IMR-90 (cell line): ENCODE measurements at regions not wholly inside any gene's neighbourhood (a gene's known extent, or its start where the extent isn't known, plus 50 kb on each side); places are given as distances from the start of the nearest gene placed in this dataset.

Experiments
- ATAC-seq: fragments of 200-7000 bp; cut with Tn5 transposase; 2 replicates; pipeline ENCODE4 v1.9.1; 2020; ENCODE audit warnings: low read depth, mild to moderate bottlenecking, moderate library complexity
- BruUV-seq: library from RNA; stranded (reverse); fragments of 400-500 nt; replicated peaks from 2 replicates; lab custom pipeline; 2021; lab: Mats Ljungman, UMichigan
- CTCF ChIA-PET: fragments of 300-600 bp; formaldehyde crosslinking; extraction: SDS; loops from one replicate; lab custom pipeline; 2021; ENCODE audit warnings: antibody characterized with exemption; lab: Yijun Ruan, JAX
- POLR2A ChIA-PET: fragments of 300-600 bp; sonication (Branson Sonifier 250); formaldehyde crosslinking; loops from one replicate; lab custom pipeline; 2022; ENCODE audit warnings: antibody characterized with exemption; ENCODE audit not compliant: unreplicated experiment; lab: Charles Lee
- DNase-seq: peaks from one replicate; pipeline ENCODE4 v3.0.0; 2013
- H2AFZ ChIP-seq: replicated peaks from 2 replicates; pipeline ENCODE3; 2013; ENCODE audit warnings: low read length, mild to moderate bottlenecking; ENCODE audit not compliant: poor library complexity
- H2AK5ac ChIP-seq: 2 replicates; pipeline ENCODE4 v1.6.1; 2013; ENCODE audit warnings: low read depth, low read length, inconsistent platforms
- H2AK9ac ChIP-seq: replicated peaks from 2 replicates; pipeline ENCODE3; 2013; ENCODE audit warnings: mild to moderate bottlenecking, low read depth, low read length, moderate library complexity; ENCODE audit not compliant: poor library complexity
- H2BK120ac ChIP-seq: 2 replicates; pipeline ENCODE4 v1.6.1; 2013; ENCODE audit warnings: low read depth, low read length, inconsistent platforms
- H2BK15ac ChIP-seq: 3 replicates; pipeline ENCODE4 v1.6.1; 2013; ENCODE audit warnings: low read depth, low read length, inconsistent platforms
- H2BK20ac ChIP-seq: 2 replicates; pipeline ENCODE4 v1.6.1; 2013; ENCODE audit warnings: low read depth, mild to moderate bottlenecking, inconsistent platforms, low read length, moderate library complexity
- H2BK5ac ChIP-seq: 2 replicates; pipeline ENCODE4 v1.6.1; 2013; ENCODE audit warnings: mild to moderate bottlenecking, low read depth, low read length, inconsistent platforms; ENCODE audit not compliant: poor library complexity, severe bottlenecking
- H3K14ac ChIP-seq: replicated peaks from 2 replicates; pipeline ENCODE4 v1.6.1; 2013; ENCODE audit warnings: low read depth, low read length, inconsistent platforms
- H3K18ac ChIP-seq: 2 replicates; pipeline ENCODE4 v1.6.1; 2013; ENCODE audit warnings: low read depth, low read length, control low read depth
- H3K23ac ChIP-seq: 2 replicates; pipeline ENCODE4 v1.6.1; 2013; ENCODE audit warnings: low read depth, low read length, inconsistent platforms
- H3K27ac ChIP-seq: 2 replicates; pipeline ENCODE4 v1.5.1; 2013; ENCODE audit warnings: mild to moderate bottlenecking, control low read depth, low read length; ENCODE audit not compliant: insufficient read depth
- H3K27me3 ChIP-seq: 2 replicates; pipeline ENCODE4 v1.6.1; 2013; ENCODE audit warnings: low read length; ENCODE audit not compliant: control insufficient read depth, insufficient read depth
- H3K36me3 ChIP-seq: 2 replicates; pipeline ENCODE4 v1.6.1; 2013; ENCODE audit warnings: low read length, mixed read lengths; ENCODE audit not compliant: control insufficient read depth, insufficient read depth
- H3K4ac ChIP-seq: 2 replicates; pipeline ENCODE4 v1.6.1; 2013; ENCODE audit warnings: low read depth, low read length, inconsistent platforms
- H3K4me1 ChIP-seq: 2 replicates; pipeline ENCODE4 v1.6.1; 2013; ENCODE audit warnings: low read length, mixed read lengths; ENCODE audit not compliant: control insufficient read depth, insufficient read depth
- H3K4me2 ChIP-seq: 2 replicates; pipeline ENCODE4 v1.6.1; 2013; ENCODE audit warnings: low read depth, mild to moderate bottlenecking, control low read depth, low read length, moderate library complexity
- H3K4me3 ChIP-seq: 2 replicates; pipeline ENCODE4 v1.5.1; 2013; ENCODE audit warnings: low read depth, mild to moderate bottlenecking, control low read depth, low read length, moderate library complexity; ENCODE audit not compliant: insufficient read depth
- H3K56ac ChIP-seq: 2 replicates; pipeline ENCODE4 v1.6.1; 2013; ENCODE audit warnings: low read length, inconsistent platforms; ENCODE audit not compliant: insufficient read depth; ENCODE audit errors: extremely low read depth
- H3K79me1 ChIP-seq, 2 experiments: 2 replicates each; pipeline ENCODE4 v1.6.1; 2013; ENCODE audit warnings: low read length in 2 of 2, inconsistent platforms in 1 of 2, low read depth in 1 of 2
- H3K9ac ChIP-seq: 2 replicates; pipeline ENCODE4 v1.6.1; 2013; ENCODE audit warnings: low read depth, low read length, control low read depth
- H3K9me1 ChIP-seq: 2 replicates; pipeline ENCODE4 v1.6.1; 2013; ENCODE audit warnings: low read length, inconsistent platforms; ENCODE audit not compliant: insufficient read depth
- H3K9me3 ChIP-seq: 2 replicates; pipeline ENCODE4 v1.6.1; 2013; ENCODE audit warnings: low read length; ENCODE audit not compliant: control insufficient read depth, insufficient read depth
- H4K20me1 ChIP-seq: 2 replicates; pipeline ENCODE4 v1.6.1; 2013; ENCODE audit warnings: low read length, inconsistent platforms; ENCODE audit not compliant: insufficient read depth
- H4K5ac ChIP-seq: 2 replicates; pipeline ENCODE4 v1.6.1; 2013; ENCODE audit warnings: mild to moderate bottlenecking, low read depth, low read length, control low read depth
- H4K8ac ChIP-seq, 2 experiments: 2 replicates each; pipeline ENCODE4 v1.6.1; 2013; ENCODE audit warnings: low read depth in 2 of 2, low read length in 2 of 2, control low read depth in 1 of 2, inconsistent platforms in 1 of 2
- H4K91ac ChIP-seq: 2 replicates; pipeline ENCODE4 v1.6.1; 2013; ENCODE audit warnings: low read depth, low read length, inconsistent platforms; ENCODE audit not compliant: insufficient read depth
- BHLHE40 ChIP-seq: fragments of 150-350 bp; IDR thresholded peaks from 2 replicates; pipeline ENCODE4 v1.6.1; 2016; ENCODE audit warnings: mild to moderate bottlenecking, low read depth, low read length
- CEBPB ChIP-seq: IDR thresholded peaks from 2 replicates; pipeline ENCODE4 v1.6.1; 2012; ENCODE audit warnings: low read depth, low read length, improper control_type of control experiment
- CHD1 ChIP-seq: IDR thresholded peaks from 2 replicates; pipeline ENCODE4 v1.6.1; 2012; ENCODE audit warnings: low read depth, low read length, improper control_type of control experiment
- FOS ChIP-seq: fragments of 150-350 bp; IDR thresholded peaks from 2 replicates; pipeline ENCODE4 v1.6.1; 2016; ENCODE audit warnings: low read depth, low read length
- MAFK ChIP-seq: IDR thresholded peaks from 2 replicates; pipeline ENCODE4 v1.6.1; 2012; ENCODE audit warnings: low read depth, low read length, improper control_type of control experiment
- MXI1 ChIP-seq: IDR thresholded peaks from 2 replicates; pipeline ENCODE4 v1.6.1; 2012; ENCODE audit warnings: low read depth, mild to moderate bottlenecking, low read length, moderate library complexity, borderline replicate concordance
- NFE2L2 ChIP-seq: fragments of 150-350 bp; IDR thresholded peaks from 2 replicates; pipeline ENCODE4 v1.6.1; 2016; ENCODE audit warnings: low read depth, mild to moderate bottlenecking, low read length
- POLR2A ChIP-seq: IDR thresholded peaks from 2 replicates; pipeline ENCODE4 v1.6.1; 2012; ENCODE audit warnings: mild to moderate bottlenecking, low read depth, low read length
- RAD21 ChIP-seq: IDR thresholded peaks from 2 replicates; pipeline ENCODE4 v1.6.1; 2012; ENCODE audit warnings: low read length, improper control_type of control experiment
- RCOR1 ChIP-seq: IDR thresholded peaks from 2 replicates; pipeline ENCODE4 v1.6.1; 2012; ENCODE audit warnings: mild to moderate bottlenecking, low read length, improper control_type of control experiment; ENCODE audit not compliant: insufficient replicate concordance
- SMC3 ChIP-seq: fragments of 150-350 bp; IDR thresholded peaks from 2 replicates; pipeline ENCODE4 v1.6.1; 2016; ENCODE audit warnings: low read depth, mild to moderate bottlenecking, antibody characterized with exemption, low read length, moderate library complexity
- WGBS, 2 experiments: methylation state at CpG; one replicate each; pipeline versions ENCODE4 v1.1.5 to v1.1.7; 2013; ENCODE audit warnings: missing lambda C conversion rate in 2 of 2; ENCODE audit not compliant: insufficient read length in 1 of 2; ENCODE audit errors: extremely low coverage in 2 of 2; 5-methylcytosine and 5-hydroxymethylcytosine counted together
- dilution Hi-C: fragments of 300-500 bp; cut with HindIII; formaldehyde crosslinking; loops from one replicate; pipeline ENCODE4 v1.14.3; 2018; ENCODE audit warnings: low sequenced_read_pairs; ENCODE audit not compliant: unreplicated experiment
- in situ Hi-C: fragments of 300-500 bp; cut with MboI; formaldehyde crosslinking; loops from 3 replicates; pipeline ENCODE4 v1.14.3; 2019; ENCODE audit warnings: low sequenced_read_pairs, inconsistent platforms, mixed read lengths
- intact Hi-C: fragments of 100-400 bp; cut with micrococcal nuclease; formaldehyde crosslinking; loops from 2 replicates; pipeline ENCODE4 v1.10.0; 2022
- TF ChIP-seq, protein P1 (sequence below): fragments of 150-350 bp; IDR thresholded peaks from 2 replicates; pipeline ENCODE4 v1.6.1; 2016; ENCODE audit warnings: low read depth, mild to moderate bottlenecking, low read length, moderate library complexity, borderline replicate concordance
- TF ChIP-seq, protein P2 (sequence below): fragments of 150-350 bp; IDR thresholded peaks from 2 replicates; pipeline ENCODE4 v1.6.1; 2017; ENCODE audit warnings: mild to moderate bottlenecking, antibody characterized with exemption, low read length, low read depth
- TF ChIP-seq, protein P3 (sequence below): conservative IDR thresholded peaks from 2 replicates; pipeline ENCODE4 v1.5.1; 2012; ENCODE audit warnings: mild to moderate bottlenecking, low read depth, low read length, improper control_type of control experiment

DNA sequence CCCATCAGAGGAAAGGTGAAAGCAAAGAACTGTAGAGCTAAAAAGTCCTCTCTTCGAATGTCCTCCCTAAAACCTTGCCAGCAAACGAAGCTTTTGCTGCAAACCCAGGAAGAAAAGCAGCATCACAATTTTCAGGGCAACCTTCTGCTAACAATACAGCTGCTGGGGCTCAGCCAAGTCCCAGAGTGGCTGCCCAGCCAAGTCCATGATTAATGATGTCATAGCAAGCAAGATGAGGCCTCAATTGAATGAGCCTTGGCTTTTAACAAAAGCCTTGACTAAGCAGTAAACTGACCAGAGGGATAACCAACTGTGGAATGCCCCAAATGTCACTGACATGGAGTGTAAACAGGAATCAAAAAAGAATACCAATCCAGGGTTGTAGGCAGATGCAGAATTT, 342.7 kb downstream of the PMP22 start:
- Histone ChIP-seq H2AFZ (no peak overlapping the region), H3K36me3 (no peaks in the 10 kb centered on the region), H3K23ac (no peak overlapping the region), H2BK120ac (no peak overlapping the region), H2BK5ac (no peak overlapping the region), H3K79me1 (no peaks in the 10 kb centered on the region), H4K8ac (no peak overlapping the region), H2AK9ac (no peak overlapping the region), H4K20me1 (no peaks in the 10 kb centered on the region), H3K9me3 (peaks cover 3% of the 10 kb centered on the region; the same call in 1 of the 2 replicates), H3K56ac (no peak overlapping the region), H2AK5ac (no peak overlapping the region), H3K9ac (no peak overlapping the region), H4K91ac (no peak overlapping the region), H3K27me3 (peaks cover 3% of the 10 kb centered on the region; the same call in 1 of the 2 replicates), H3K4me1 (peaks cover 6% of the 10 kb centered on the region), H3K4ac (peak overlapping the region; percentile 0; the same call in 1 of the 2 replicates), H3K27ac (no peak overlapping the region), H3K18ac (no peak overlapping the region; the same call in 1 of the 2 replicates), H3K4me3 (no peak overlapping the region), H4K5ac (no peak overlapping the region), H3K4me2 (no peak overlapping the region), H3K9me1 (no peaks in the 10 kb centered on the region), H2BK20ac (no peak overlapping the region; the same call in 1 of the 2 replicates), H3K14ac (no peak overlapping the region), H2BK15ac (peak overlapping the region; percentile 48; the same call in 2 of the 3 replicates)
- BruUV-seq = no TSS peak
- no peak for DNase-seq
- intact Hi-C loops = loop anchor here (10.0 kb wide), 3 partner anchors 478 to 1888 kb away; no protein-coding TSS in a partner anchor
- ChIA-PET CTCF (interaction anchor here (1.1 kb wide), 1 partner anchor 21 kb away, joined by 3 read pairs; no protein-coding TSS in a partner anchor), POLR2A (interaction anchor here (0.6 to 0.7 kb wide), 2 partner anchors 216 to 536 kb away, joined by 3 to 4 read pairs; no protein-coding TSS in a partner anchor)
- in situ Hi-C loops = loop anchor here (10.0 kb wide), 1 partner anchor 1328 kb away; no protein-coding TSS in a partner anchor
- no CpG with 5 or more reads among the region's 2 CpGs for WGBS, 2 experiments
- dilution Hi-C loops = no loop called here
- ATAC-seq = no peak
- TF ChIP-seq BHLHE40 (no peak), POLR2A (no peak), NFE2L2 (no peak), SMC3 (no peak), MXI1 (no peak), RAD21 (no peak), CHD1 (no peak), FOS (no peak), RCOR1 (no peak), CEBPB (no peak), MAFK (no peak)
- TF ChIP-seq, protein P1, sequence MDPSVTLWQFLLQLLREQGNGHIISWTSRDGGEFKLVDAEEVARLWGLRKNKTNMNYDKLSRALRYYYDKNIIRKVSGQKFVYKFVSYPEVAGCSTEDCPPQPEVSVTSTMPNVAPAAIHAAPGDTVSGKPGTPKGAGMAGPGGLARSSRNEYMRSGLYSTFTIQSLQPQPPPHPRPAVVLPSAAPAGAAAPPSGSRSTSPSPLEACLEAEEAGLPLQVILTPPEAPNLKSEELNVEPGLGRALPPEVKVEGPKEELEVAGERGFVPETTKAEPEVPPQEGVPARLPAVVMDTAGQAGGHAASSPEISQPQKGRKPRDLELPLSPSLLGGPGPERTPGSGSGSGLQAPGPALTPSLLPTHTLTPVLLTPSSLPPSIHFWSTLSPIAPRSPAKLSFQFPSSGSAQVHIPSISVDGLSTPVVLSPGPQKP = no peak
- TF ChIP-seq, protein P2, sequence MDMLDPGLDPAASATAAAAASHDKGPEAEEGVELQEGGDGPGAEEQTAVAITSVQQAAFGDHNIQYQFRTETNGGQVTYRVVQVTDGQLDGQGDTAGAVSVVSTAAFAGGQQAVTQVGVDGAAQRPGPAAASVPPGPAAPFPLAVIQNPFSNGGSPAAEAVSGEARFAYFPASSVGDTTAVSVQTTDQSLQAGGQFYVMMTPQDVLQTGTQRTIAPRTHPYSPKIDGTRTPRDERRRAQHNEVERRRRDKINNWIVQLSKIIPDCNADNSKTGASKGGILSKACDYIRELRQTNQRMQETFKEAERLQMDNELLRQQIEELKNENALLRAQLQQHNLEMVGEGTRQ = no peak
- TF ChIP-seq, protein P3, sequence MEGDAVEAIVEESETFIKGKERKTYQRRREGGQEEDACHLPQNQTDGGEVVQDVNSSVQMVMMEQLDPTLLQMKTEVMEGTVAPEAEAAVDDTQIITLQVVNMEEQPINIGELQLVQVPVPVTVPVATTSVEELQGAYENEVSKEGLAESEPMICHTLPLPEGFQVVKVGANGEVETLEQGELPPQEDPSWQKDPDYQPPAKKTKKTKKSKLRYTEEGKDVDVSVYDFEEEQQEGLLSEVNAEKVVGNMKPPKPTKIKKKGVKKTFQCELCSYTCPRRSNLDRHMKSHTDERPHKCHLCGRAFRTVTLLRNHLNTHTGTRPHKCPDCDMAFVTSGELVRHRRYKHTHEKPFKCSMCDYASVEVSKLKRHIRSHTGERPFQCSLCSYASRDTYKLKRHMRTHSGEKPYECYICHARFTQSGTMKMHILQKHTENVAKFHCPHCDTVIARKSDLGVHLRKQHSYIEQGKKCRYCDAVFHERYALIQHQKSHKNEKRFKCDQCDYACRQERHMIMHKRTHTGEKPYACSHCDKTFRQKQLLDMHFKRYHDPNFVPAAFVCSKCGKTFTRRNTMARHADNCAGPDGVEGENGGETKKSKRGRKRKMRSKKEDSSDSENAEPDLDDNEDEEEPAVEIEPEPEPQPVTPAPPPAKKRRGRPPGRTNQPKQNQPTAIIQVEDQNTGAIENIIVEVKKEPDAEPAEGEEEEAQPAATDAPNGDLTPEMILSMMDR = no peak
